GM06990 (cell line): ENCODE measurements at regions not wholly inside any gene's neighbourhood (a gene's known extent, or its start where the extent isn't known, plus 50 kb on each side); places are given as distances from the start of the nearest gene placed in this dataset.
"Not testable (repeated sequence)": the region's sequence is repeated elsewhere in the genome, so short reads cannot be mapped to it uniquely, and the experiment has no call there.

ENCODE experiments used
- DNase-seq: peaks from one replicate; pipeline ENCODE4 v3.0.0-alpha.2; 2011; ENCODE audit not compliant: insufficient read length; ENCODE audit errors: extremely low read depth
- H3K27me3 ChIP-seq: replicated peaks from 2 replicates; pipeline ENCODE4 v1.6.0; 2011; ENCODE audit warnings: low read length; ENCODE audit not compliant: control insufficient read depth, insufficient read depth
- H3K36me3 ChIP-seq: 2 replicates; pipeline ENCODE4 v1.5.1; 2011; ENCODE audit warnings: low read length; ENCODE audit not compliant: control insufficient read depth, insufficient read depth
- H3K4me3 ChIP-seq: replicated peaks from 2 replicates; pipeline ENCODE4 v1.5.1; 2011; ENCODE audit warnings: low read depth, mild to moderate bottlenecking, control low read depth, low read length
- CTCF ChIP-seq: IDR thresholded peaks from 2 replicates; pipeline ENCODE4 v1.5.1; 2011; ENCODE audit warnings: low read length, control low read depth, mild to moderate bottlenecking, inconsistent platforms; ENCODE audit not compliant: insufficient read depth, poor library complexity, severe bottlenecking

GRCh38 chr18:46222710-46223360 is 118.7 kb downstream of the HAUS1 start:
- no peak overlapping the region for H3K4me3 ChIP-seq
- no peak for TF ChIP-seq CTCF
- H3K36me3 ChIP-seq = peaks cover 2% of the 10 kb centered on the region
- H3K27me3 ChIP-seq = no peaks in the 10 kb centered on the region
- no peak for DNase-seq

- Histone ChIP-seq H3K36me3 (peaks cover 2% of the 10 kb centered on the region), H3K27me3 (no peaks in the 10 kb centered on the region), H3K4me3 (no peak overlapping the region)
- no peak for TF ChIP-seq CTCF
- no peak for DNase-seq
Observed at GRCh38 chr18:46224181-46224775, 120.1 kb downstream of the HAUS1 start.

- no peak for DNase-seq
- no peak overlapping the region for H3K4me3 ChIP-seq
- H3K27me3 ChIP-seq = no peaks in the 10 kb centered on the region
- TF ChIP-seq CTCF = no peak
- peaks cover 2% of the 10 kb centered on the region for H3K36me3 ChIP-seq
Observed at GRCh38 chr18:46226461-46226860, 122.3 kb downstream of the HAUS1 start.

- H3K36me3 ChIP-seq, DNase-seq, H3K4me3 ChIP-seq: not testable (repeated sequence)
Observed at GRCh38 chr18:46229641-46230040, 125.5 kb downstream of the HAUS1 start.

GRCh38 chr18:46236156-46236555 is 132.0 kb downstream of the HAUS1 start:
- DNase-seq = no peak
- TF ChIP-seq CTCF = no peak
- H3K27me3 ChIP-seq = no peaks in the 10 kb centered on the region
- no peaks in the 10 kb centered on the region for H3K36me3 ChIP-seq
- no peak overlapping the region for H3K4me3 ChIP-seq

More at GRCh38 chr18:46229641-46230040, 125.5 kb downstream of the HAUS1 start:
- H3K27me3 ChIP-seq = not testable (repeated sequence)

GRCh38 chr18:46237891-46238290 is 133.7 kb downstream of the HAUS1 start:
- DNase-seq = no peak
- no peak overlapping the region for H3K4me3 ChIP-seq
- H3K27me3 ChIP-seq = no peaks in the 10 kb centered on the region
- no peaks in the 10 kb centered on the region for H3K36me3 ChIP-seq
- no peak for TF ChIP-seq CTCF
